ENCODE measurements at regions not wholly inside any gene's neighbourhood (a gene's known extent, or its start where the extent isn't known, plus 50 kb on each side); places are given as distances from the start of the nearest gene placed in this dataset.

DNA sequence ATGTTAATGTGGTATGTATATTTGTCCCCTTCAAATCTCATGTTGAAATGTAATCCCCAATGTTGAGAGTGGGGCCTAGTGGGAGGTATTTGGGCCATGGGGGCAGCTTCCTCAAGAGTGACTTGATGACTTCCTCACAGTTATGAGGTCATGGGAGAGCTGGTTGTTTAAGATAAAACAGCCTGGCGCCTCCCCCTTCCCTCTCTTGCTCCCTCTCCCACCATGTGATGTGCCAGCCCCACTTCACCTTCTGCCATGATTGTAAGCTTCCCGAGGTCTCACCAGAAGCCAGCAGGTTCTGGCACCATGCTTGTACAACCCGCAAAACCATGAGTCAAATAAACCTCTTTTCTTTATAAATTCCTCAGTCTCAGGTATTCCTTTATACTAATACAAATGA, 258.3 kb upstream of the POU3F3 start:
- TF ChIP-seq EP300 (conservative IDR thresholded peaks at IDR 0.05; ENCODE audit: poor library complexity, severe bottlenecking): no peak
- TF ChIP-seq, protein P1, sequence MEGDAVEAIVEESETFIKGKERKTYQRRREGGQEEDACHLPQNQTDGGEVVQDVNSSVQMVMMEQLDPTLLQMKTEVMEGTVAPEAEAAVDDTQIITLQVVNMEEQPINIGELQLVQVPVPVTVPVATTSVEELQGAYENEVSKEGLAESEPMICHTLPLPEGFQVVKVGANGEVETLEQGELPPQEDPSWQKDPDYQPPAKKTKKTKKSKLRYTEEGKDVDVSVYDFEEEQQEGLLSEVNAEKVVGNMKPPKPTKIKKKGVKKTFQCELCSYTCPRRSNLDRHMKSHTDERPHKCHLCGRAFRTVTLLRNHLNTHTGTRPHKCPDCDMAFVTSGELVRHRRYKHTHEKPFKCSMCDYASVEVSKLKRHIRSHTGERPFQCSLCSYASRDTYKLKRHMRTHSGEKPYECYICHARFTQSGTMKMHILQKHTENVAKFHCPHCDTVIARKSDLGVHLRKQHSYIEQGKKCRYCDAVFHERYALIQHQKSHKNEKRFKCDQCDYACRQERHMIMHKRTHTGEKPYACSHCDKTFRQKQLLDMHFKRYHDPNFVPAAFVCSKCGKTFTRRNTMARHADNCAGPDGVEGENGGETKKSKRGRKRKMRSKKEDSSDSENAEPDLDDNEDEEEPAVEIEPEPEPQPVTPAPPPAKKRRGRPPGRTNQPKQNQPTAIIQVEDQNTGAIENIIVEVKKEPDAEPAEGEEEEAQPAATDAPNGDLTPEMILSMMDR (IDR thresholded peaks at IDR 0.05; ENCODE audit: poor library complexity, severe bottlenecking): no peak
- no peak for TF ChIP-seq EZH2 (IDR thresholded peaks at IDR 0.05; ENCODE audit: borderline replicate concordance, insufficient read depth, low read length, poor library complexity, severe bottlenecking)
- TF ChIP-seq SMC3 (conservative IDR thresholded peaks at IDR 0.05; ENCODE audit: poor library complexity): no peak
- TF ChIP-seq POLR2AphosphoS5 (IDR thresholded peaks at IDR 0.05): no peak
- TF ChIP-seq RAD21 (conservative IDR thresholded peaks at IDR 0.05): no peak
